WTC11 (cell line): ENCODE measurements at regions not wholly inside any gene's neighbourhood (a gene's known extent, or its start where the extent isn't known, plus 50 kb on each side); places are given as distances from the start of the nearest gene placed in this dataset.

ENCODE experiments used
- ATAC-seq: fragments of 200-7000 bp; cut with Tn5 transposase; 2 replicates; pipeline ENCODE4 v1.10.0; 2021; ENCODE audit warnings: mild to moderate bottlenecking, moderate library complexity
- CTCF ChIA-PET: fragments of 300-600 bp; sonication (Branson Sonifier 250); formaldehyde crosslinking; loops from one replicate; lab custom pipeline; 2021; ENCODE audit warnings: antibody characterized with exemption; lab: Charles Lee
- POLR2A ChIA-PET: fragments of 350-600 bp; sonication (Branson Sonifier 250); formaldehyde crosslinking; loops from one replicate; lab custom pipeline; 2021; ENCODE audit warnings: antibody characterized with exemption; lab: Charles Lee
- DNase-seq: peaks from one replicate; pipeline ENCODE4 v3.0.0; 2021; ENCODE audit warnings: low spot score
- H3K27ac Mint-ChIP-seq: 2 replicates; pipeline ENCODE4 v1.8.0; 2021; ENCODE audit warnings: mixed read lengths
- H3K27me3 Mint-ChIP-seq: 2 replicates; pipeline ENCODE4 v1.8.0; 2021; ENCODE audit warnings: low read depth, mild to moderate bottlenecking, moderate library complexity, mixed read lengths
- H3K36me3 Mint-ChIP-seq: 2 replicates; pipeline ENCODE4 v1.8.0; 2021; ENCODE audit warnings: mixed read lengths
- H3K4me1 Mint-ChIP-seq: 2 replicates; pipeline ENCODE4 v1.8.0; 2022; ENCODE audit warnings: mixed read lengths
- H3K4me3 Mint-ChIP-seq: 2 replicates; pipeline ENCODE4 v1.8.0; 2021; ENCODE audit warnings: mild to moderate bottlenecking, moderate library complexity, mixed read lengths
- H3K9me3 Mint-ChIP-seq: 2 replicates; pipeline ENCODE4 v1.8.0; 2021; ENCODE audit warnings: mixed read lengths
- CREM ChIP-seq: sonication (generic); formaldehyde crosslinking; IDR thresholded peaks from 2 replicates; pipeline ENCODE4 v1.8.1; 2022; ENCODE audit warnings: mild to moderate bottlenecking, missing genetic modification reagents, moderate library complexity
- ESRRA ChIP-seq: sonication (generic); formaldehyde crosslinking; IDR thresholded peaks from 2 replicates; pipeline ENCODE4 v1.8.1; 2022; ENCODE audit warnings: mild to moderate bottlenecking, missing genetic modification reagents, borderline replicate concordance
- FOXJ3 ChIP-seq: sonication (generic); formaldehyde crosslinking; IDR thresholded peaks from 2 replicates; pipeline ENCODE4 v1.9.0; 2021; ENCODE audit warnings: missing genetic modification reagents, mild to moderate bottlenecking, borderline replicate concordance
- FOXK1 ChIP-seq: sonication (generic); formaldehyde crosslinking; IDR thresholded peaks from 2 replicates; pipeline ENCODE4 v1.8.0; 2022; ENCODE audit warnings: mild to moderate bottlenecking, moderate library complexity, missing genetic modification reagents
- IRF2 ChIP-seq: sonication (generic); formaldehyde crosslinking; IDR thresholded peaks from 2 replicates; pipeline ENCODE4 v1.8.0; 2022; ENCODE audit warnings: low read depth, missing genetic modification reagents, borderline replicate concordance
- JAZF1 ChIP-seq: fragments of 250-450 bp; sonication (Bioruptor Pico); IDR thresholded peaks from 2 replicates; pipeline ENCODE4 v1.9.0; 2021; ENCODE audit warnings: moderate library complexity, mild to moderate bottlenecking, inconsistent platforms
- SP1 ChIP-seq: sonication (generic); formaldehyde crosslinking; conservative IDR thresholded peaks from 2 replicates; pipeline ENCODE4 v1.8.1; 2022; ENCODE audit warnings: missing genetic modification reagents
- TEAD1 ChIP-seq: sonication (generic); formaldehyde crosslinking; IDR thresholded peaks from 2 replicates; pipeline ENCODE4 v1.8.0; 2022; ENCODE audit warnings: mild to moderate bottlenecking, missing genetic modification reagents
- ZNF121 ChIP-seq: sonication (generic); formaldehyde crosslinking; IDR thresholded peaks from 2 replicates; pipeline ENCODE4 v1.8.0; 2023; ENCODE audit warnings: missing genetic modification reagents
- ZNF138 ChIP-seq: sonication (generic); formaldehyde crosslinking; conservative IDR thresholded peaks from 2 replicates; pipeline ENCODE4 v1.8.1; 2022; ENCODE audit warnings: mild to moderate bottlenecking, moderate library complexity, missing genetic modification reagents
- ZNF219 ChIP-seq: sonication (generic); formaldehyde crosslinking; IDR thresholded peaks from 2 replicates; pipeline ENCODE4 v1.8.0; 2023; ENCODE audit warnings: missing genetic modification reagents, mild to moderate bottlenecking, borderline replicate concordance
- ZNF671 ChIP-seq: fragments of 250-450 bp; sonication (Bioruptor Pico); IDR thresholded peaks from 2 replicates; pipeline ENCODE4 v1.8.0; 2021; ENCODE audit warnings: mild to moderate bottlenecking
- TF ChIP-seq, protein P1 (sequence below): sonication (generic); formaldehyde crosslinking; IDR thresholded peaks from 2 replicates; pipeline ENCODE4 v1.8.1; 2023; ENCODE audit warnings: mild to moderate bottlenecking, missing genetic modification reagents, moderate library complexity
- TF ChIP-seq, protein P2 (sequence below): sonication (generic); formaldehyde crosslinking; IDR thresholded peaks from 2 replicates; pipeline ENCODE4 v1.8.1; 2022; ENCODE audit warnings: low read depth, mild to moderate bottlenecking, moderate library complexity, missing genetic modification reagents, borderline replicate concordance
- TF ChIP-seq, protein P3 (sequence below): fragments of 200-600 bp; IDR thresholded peaks from 2 replicates; pipeline ENCODE4 v1.8.0; 2022; ENCODE audit warnings: antibody characterized with exemption
- TF ChIP-seq, protein P4 (sequence below): sonication (generic); formaldehyde crosslinking; IDR thresholded peaks from 2 replicates; pipeline ENCODE4 v1.8.1; 2023; ENCODE audit warnings: mild to moderate bottlenecking, missing genetic modification reagents
- TF ChIP-seq, protein P5 (sequence below): fragments of 250-450 bp; sonication (Bioruptor Pico); IDR thresholded peaks from 2 replicates; pipeline ENCODE4 v1.9.0; 2021; ENCODE audit warnings: moderate library complexity, mild to moderate bottlenecking, inconsistent platforms, borderline replicate concordance

DNA sequence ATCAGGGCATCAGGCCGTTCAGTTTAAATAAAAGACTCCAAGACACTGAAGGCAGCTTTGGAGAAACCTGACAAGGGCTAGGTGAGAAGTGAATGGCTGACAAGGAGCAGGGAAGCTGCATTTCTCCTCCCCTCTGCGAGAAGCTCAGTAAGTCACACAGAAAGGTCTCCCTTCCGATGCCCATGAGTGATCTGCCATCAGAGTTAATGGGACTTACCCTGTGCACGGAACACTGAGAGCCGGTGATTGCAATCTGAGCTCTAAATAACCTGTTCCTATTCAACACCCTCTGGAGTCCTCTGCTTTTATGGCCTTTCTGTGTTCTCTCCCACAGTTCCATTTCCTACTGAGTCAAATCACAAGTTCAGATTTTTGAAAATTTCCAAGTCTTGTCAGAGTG lies 322.2 kb upstream of the MYT1L start:
- TF ChIP-seq ZNF671 (CRISPR knock-in tag): no peak
- no peak for TF ChIP-seq FOXK1
- TF ChIP-seq ESRRA (CRISPR knock-in tag): no peak
- no peak for TF ChIP-seq TEAD1 (CRISPR knock-in tag)
- no peak for TF ChIP-seq JAZF1 (CRISPR knock-in tag)
- TF ChIP-seq ZNF138: no peak
- no peak for TF ChIP-seq FOXJ3 (CRISPR knock-in tag)
- TF ChIP-seq ZNF219 (CRISPR knock-in tag): no peak
- TF ChIP-seq ZNF121 (CRISPR knock-in tag): no peak
- TF ChIP-seq, protein P1, sequence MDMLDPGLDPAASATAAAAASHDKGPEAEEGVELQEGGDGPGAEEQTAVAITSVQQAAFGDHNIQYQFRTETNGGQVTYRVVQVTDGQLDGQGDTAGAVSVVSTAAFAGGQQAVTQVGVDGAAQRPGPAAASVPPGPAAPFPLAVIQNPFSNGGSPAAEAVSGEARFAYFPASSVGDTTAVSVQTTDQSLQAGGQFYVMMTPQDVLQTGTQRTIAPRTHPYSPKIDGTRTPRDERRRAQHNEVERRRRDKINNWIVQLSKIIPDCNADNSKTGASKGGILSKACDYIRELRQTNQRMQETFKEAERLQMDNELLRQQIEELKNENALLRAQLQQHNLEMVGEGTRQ: no peak
- no peak for TF ChIP-seq CREM
- TF ChIP-seq, protein P2, sequence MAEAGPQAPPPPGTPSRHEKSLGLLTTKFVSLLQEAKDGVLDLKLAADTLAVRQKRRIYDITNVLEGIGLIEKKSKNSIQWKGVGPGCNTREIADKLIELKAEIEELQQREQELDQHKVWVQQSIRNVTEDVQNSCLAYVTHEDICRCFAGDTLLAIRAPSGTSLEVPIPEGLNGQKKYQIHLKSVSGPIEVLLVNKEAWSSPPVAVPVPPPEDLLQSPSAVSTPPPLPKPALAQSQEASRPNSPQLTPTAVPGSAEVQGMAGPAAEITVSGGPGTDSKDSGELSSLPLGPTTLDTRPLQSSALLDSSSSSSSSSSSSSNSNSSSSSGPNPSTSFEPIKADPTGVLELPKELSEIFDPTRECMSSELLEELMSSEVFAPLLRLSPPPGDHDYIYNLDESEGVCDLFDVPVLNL (CRISPR knock-in tag): no peak
- TF ChIP-seq, all 79 proteins: peak for 0
- Mint-ChIP-seq H3K4me3 (no peak overlapping the region), H3K27ac (no peak overlapping the region), H3K4me1 (peaks cover 7% of the 10 kb centered on the region; the same call in 1 of the 2 replicates), H3K36me3 (peaks cover 3% of the 10 kb centered on the region), H3K27me3 (no peaks in the 10 kb centered on the region; the same call in 1 of the 2 replicates), H3K9me3 (peaks cover 9% of the 10 kb centered on the region)
- DNase-seq (no peak), ATAC-seq (no peak)
- ChIA-PET POLR2A (no interaction called here), CTCF (no interaction called here)

DNA sequence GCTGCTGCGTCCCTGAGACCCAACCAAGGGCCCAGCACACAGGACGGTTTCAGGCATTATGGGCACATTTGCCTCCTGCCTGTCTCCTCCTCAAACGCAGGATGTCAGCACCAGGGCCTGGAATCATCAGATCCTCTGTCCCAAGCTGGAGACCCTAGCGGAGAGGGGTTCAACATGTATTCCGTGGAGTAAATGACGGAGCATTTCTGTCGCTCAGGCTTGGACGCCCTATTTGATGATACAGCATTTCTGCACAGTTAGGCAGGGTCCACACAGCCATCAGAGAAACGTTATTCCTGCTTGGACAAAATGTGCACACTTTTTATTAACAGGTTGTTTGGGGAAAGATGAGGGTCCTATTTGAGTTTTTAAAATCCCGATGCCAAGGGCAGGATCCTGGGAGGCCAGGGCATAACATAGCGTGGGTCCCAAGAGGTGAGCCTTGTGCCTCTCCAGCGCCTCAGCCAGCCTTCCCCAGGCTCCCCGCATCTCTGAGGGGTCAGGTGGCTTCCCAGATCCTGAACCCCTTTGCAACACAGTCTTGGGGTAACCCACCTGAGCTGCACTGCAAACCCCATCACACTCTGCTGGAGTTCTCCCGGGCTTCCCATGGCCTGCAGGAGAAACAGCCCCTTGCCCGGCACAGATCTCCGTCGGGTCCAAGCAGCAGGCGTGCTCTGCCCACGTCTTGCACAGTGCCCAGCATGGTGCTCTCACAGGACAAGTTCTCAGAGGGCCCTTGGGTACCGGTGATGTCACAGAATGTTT lies 319.7 kb upstream of the MYT1L start:
- no peak for TF ChIP-seq IRF2 (CRISPR knock-in tag)
- TF ChIP-seq, protein P3, sequence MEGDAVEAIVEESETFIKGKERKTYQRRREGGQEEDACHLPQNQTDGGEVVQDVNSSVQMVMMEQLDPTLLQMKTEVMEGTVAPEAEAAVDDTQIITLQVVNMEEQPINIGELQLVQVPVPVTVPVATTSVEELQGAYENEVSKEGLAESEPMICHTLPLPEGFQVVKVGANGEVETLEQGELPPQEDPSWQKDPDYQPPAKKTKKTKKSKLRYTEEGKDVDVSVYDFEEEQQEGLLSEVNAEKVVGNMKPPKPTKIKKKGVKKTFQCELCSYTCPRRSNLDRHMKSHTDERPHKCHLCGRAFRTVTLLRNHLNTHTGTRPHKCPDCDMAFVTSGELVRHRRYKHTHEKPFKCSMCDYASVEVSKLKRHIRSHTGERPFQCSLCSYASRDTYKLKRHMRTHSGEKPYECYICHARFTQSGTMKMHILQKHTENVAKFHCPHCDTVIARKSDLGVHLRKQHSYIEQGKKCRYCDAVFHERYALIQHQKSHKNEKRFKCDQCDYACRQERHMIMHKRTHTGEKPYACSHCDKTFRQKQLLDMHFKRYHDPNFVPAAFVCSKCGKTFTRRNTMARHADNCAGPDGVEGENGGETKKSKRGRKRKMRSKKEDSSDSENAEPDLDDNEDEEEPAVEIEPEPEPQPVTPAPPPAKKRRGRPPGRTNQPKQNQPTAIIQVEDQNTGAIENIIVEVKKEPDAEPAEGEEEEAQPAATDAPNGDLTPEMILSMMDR: no peak
- ChIA-PET POLR2A (no interaction called here), CTCF (no interaction called here)
- H3K27me3 Mint-ChIP-seq: no peaks in the 10 kb centered on the region
- no peak overlapping the region for H3K27ac Mint-ChIP-seq
- peaks cover 15% of the 10 kb centered on the region for H3K9me3 Mint-ChIP-seq
- no peak overlapping the region for H3K4me3 Mint-ChIP-seq
- peaks cover 17% of the 10 kb centered on the region for H3K4me1 Mint-ChIP-seq
- no peak for DNase-seq
- H3K36me3 Mint-ChIP-seq: no peaks in the 10 kb centered on the region
- no peak for ATAC-seq

DNA sequence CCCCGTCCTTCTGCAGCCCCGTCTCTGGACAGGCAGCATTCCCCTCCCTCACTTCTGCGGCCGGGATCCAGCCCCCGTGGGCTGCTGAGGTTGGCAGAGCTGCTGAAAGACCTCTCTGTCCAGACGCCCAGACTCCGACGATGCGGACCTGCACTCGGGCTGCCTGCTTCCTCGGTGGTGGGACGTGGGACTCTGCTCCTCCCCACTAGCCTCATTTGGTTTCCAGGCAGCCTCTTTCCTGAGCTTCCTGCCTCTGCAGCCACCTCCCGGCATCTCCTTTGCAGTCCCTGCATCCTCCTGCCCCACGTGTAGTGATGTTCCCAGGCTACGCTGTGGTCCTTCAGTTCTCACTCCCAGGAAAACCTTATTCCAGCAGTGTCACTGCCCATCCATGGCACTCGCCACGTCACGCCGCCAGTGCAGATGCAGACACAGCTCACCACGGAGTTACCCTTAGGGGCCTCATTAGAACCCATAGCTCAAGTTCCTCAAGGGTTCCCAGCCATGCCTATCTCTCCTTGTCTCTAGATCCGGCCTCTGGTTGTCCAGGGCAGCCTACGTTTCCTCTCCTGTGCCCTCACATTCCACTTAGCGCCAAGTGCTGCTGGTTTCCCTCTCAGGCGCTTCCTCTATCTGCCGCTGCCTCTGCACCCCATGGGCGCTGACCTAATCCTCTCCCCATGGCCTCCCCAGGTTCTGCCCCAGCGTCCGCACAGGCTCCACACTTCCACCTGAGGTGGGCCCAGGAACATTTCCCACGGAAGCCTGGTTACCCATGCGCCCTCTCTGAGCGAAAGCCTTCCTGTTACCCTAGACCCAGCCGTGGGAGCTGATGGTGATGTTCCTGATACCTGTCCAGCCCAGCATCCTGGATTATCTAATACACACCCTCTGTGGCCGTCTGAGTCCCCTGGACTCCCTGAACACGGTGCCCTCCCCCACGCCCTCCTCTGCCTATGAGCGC lies 318.3 kb upstream of the MYT1L start:
- H3K4me3 Mint-ChIP-seq: no peak overlapping the region
- TF ChIP-seq, protein P4, sequence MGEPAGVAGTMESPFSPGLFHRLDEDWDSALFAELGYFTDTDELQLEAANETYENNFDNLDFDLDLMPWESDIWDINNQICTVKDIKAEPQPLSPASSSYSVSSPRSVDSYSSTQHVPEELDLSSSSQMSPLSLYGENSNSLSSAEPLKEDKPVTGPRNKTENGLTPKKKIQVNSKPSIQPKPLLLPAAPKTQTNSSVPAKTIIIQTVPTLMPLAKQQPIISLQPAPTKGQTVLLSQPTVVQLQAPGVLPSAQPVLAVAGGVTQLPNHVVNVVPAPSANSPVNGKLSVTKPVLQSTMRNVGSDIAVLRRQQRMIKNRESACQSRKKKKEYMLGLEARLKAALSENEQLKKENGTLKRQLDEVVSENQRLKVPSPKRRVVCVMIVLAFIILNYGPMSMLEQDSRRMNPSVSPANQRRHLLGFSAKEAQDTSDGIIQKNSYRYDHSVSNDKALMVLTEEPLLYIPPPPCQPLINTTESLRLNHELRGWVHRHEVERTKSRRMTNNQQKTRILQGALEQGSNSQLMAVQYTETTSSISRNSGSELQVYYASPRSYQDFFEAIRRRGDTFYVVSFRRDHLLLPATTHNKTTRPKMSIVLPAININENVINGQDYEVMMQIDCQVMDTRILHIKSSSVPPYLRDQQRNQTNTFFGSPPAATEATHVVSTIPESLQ (CRISPR knock-in tag): no peak
- TF ChIP-seq, protein P5, sequence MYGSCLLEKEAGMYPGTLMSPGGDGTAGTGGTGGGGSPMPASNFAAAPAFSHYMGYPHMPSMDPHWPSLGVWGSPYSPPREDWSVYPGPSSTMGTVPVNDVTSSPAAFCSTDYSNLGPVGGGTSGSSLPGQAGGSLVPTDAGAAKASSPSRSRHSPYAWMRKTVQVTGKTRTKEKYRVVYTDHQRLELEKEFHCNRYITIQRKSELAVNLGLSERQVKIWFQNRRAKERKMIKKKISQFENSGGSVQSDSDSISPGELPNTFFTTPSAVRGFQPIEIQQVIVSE (CRISPR knock-in tag): no peak
- TF ChIP-seq SP1 (CRISPR knock-in tag): no peak
- H3K27me3 Mint-ChIP-seq: no peaks in the 10 kb centered on the region
- no peaks in the 10 kb centered on the region for H3K36me3 Mint-ChIP-seq
- ATAC-seq (no peak), DNase-seq (no peak)
- ChIA-PET POLR2A (no interaction called here), CTCF (no interaction called here)
- peaks cover 16% of the 10 kb centered on the region for H3K9me3 Mint-ChIP-seq
- no peak overlapping the region for H3K27ac Mint-ChIP-seq
- peaks cover 17% of the 10 kb centered on the region for H3K4me1 Mint-ChIP-seq
